ENCODE measurements at regions not wholly inside any gene's neighbourhood (a gene's known extent, or its start where the extent isn't known, plus 50 kb on each side); places are given as distances from the start of the nearest gene placed in this dataset.

DNA sequence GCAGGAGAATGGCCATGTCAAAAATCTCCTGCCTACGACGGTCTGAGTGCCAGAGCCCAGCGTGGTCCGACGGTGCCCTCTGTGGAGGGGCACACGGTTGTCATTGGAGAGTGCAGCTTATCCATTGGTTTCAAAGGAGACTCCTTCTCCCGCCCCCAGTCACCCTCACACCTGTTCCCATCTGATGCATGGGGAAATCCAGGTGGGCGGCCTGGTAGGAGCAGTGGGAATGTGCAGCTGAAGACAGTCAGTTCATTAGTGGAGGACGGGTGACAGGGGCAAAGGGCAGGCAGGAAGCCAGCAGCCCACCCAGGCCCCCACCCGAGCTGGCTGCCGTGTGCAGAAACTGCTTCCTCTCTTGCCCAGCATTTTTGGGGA is 162.3 kb downstream of the IRF8 start:
- TF ChIP-seq, protein P1, sequence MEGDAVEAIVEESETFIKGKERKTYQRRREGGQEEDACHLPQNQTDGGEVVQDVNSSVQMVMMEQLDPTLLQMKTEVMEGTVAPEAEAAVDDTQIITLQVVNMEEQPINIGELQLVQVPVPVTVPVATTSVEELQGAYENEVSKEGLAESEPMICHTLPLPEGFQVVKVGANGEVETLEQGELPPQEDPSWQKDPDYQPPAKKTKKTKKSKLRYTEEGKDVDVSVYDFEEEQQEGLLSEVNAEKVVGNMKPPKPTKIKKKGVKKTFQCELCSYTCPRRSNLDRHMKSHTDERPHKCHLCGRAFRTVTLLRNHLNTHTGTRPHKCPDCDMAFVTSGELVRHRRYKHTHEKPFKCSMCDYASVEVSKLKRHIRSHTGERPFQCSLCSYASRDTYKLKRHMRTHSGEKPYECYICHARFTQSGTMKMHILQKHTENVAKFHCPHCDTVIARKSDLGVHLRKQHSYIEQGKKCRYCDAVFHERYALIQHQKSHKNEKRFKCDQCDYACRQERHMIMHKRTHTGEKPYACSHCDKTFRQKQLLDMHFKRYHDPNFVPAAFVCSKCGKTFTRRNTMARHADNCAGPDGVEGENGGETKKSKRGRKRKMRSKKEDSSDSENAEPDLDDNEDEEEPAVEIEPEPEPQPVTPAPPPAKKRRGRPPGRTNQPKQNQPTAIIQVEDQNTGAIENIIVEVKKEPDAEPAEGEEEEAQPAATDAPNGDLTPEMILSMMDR (IDR thresholded peaks at IDR 0.05): no peak
- TF ChIP-seq POLR2AphosphoS5 (IDR thresholded peaks at IDR 0.05; ENCODE audit: low read depth, low read length) (no peak), TCF7L2 (IDR thresholded peaks at IDR 0.05; ENCODE audit: low read depth, low read length) (no peak), SIN3A (IDR thresholded peaks at IDR 0.05; ENCODE audit: borderline replicate concordance, insufficient read depth, low read depth, low read length) (no peak)
- TF ChIP-seq, protein P2, sequence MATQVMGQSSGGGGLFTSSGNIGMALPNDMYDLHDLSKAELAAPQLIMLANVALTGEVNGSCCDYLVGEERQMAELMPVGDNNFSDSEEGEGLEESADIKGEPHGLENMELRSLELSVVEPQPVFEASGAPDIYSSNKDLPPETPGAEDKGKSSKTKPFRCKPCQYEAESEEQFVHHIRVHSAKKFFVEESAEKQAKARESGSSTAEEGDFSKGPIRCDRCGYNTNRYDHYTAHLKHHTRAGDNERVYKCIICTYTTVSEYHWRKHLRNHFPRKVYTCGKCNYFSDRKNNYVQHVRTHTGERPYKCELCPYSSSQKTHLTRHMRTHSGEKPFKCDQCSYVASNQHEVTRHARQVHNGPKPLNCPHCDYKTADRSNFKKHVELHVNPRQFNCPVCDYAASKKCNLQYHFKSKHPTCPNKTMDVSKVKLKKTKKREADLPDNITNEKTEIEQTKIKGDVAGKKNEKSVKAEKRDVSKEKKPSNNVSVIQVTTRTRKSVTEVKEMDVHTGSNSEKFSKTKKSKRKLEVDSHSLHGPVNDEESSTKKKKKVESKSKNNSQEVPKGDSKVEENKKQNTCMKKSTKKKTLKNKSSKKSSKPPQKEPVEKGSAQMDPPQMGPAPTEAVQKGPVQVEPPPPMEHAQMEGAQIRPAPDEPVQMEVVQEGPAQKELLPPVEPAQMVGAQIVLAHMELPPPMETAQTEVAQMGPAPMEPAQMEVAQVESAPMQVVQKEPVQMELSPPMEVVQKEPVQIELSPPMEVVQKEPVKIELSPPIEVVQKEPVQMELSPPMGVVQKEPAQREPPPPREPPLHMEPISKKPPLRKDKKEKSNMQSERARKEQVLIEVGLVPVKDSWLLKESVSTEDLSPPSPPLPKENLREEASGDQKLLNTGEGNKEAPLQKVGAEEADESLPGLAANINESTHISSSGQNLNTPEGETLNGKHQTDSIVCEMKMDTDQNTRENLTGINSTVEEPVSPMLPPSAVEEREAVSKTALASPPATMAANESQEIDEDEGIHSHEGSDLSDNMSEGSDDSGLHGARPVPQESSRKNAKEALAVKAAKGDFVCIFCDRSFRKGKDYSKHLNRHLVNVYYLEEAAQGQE (IDR thresholded peaks at IDR 0.05; ENCODE audit: insufficient read depth in 1 of 2, low read depth in 2 of 2, low read length in 1 of 2): no peak

Measured in Panc1 (cell line).